Esophagus squamous epithelium (tissue), 4 donors: ENCODE measurements at regions not wholly inside any gene's neighbourhood (a gene's known extent, or its start where the extent isn't known, plus 50 kb on each side); places are given as distances from the start of the nearest gene placed in this dataset.

Experiments used
- POLR2A ChIP-seq, 4 donors: fragments of 450-650 bp; IDR thresholded peaks; one replicate each; pipeline ENCODE4 v1.6.1; 2017; ENCODE audit warnings: antibody characterized with exemption in 4 of 4, mild to moderate bottlenecking in 4 of 4, moderate library complexity in 3 of 4
- TF ChIP-seq, protein P1 (sequence below), 6 experiments: fragments of 450-650 bp in 4 of 6; fragments of 200-600 bp in 2 of 6; sonication (generic) in 2 of 6; IDR thresholded peaks; one replicate each; pipeline ENCODE4 v1.5.1; 2016 to 2019; ENCODE audit warnings: antibody characterized with exemption in 6 of 6, mild to moderate bottlenecking in 4 of 6, moderate library complexity in 4 of 6

DNA sequence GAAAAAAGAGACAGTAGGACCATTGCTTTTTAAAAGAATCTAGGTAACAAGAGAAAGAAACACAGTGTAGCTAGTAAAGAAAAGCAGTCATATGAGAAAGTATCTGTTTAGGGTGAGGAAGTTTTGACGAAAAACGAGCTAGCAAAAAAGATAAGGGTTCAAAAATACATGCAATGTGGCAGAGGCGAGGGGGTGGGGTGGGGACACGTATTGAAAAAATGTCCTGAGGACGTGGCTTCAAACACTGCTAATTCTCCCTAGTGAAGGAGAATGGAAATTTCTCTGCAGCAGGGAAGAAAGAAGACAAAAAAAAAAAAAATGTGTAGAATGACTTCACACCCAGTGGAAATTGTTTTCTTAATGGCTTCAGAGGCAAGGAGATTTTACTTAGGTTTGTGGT is 856.4 kb upstream of the INTU start:
- TF ChIP-seq, protein P1, sequence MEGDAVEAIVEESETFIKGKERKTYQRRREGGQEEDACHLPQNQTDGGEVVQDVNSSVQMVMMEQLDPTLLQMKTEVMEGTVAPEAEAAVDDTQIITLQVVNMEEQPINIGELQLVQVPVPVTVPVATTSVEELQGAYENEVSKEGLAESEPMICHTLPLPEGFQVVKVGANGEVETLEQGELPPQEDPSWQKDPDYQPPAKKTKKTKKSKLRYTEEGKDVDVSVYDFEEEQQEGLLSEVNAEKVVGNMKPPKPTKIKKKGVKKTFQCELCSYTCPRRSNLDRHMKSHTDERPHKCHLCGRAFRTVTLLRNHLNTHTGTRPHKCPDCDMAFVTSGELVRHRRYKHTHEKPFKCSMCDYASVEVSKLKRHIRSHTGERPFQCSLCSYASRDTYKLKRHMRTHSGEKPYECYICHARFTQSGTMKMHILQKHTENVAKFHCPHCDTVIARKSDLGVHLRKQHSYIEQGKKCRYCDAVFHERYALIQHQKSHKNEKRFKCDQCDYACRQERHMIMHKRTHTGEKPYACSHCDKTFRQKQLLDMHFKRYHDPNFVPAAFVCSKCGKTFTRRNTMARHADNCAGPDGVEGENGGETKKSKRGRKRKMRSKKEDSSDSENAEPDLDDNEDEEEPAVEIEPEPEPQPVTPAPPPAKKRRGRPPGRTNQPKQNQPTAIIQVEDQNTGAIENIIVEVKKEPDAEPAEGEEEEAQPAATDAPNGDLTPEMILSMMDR (IDR thresholded peaks at IDR 0.05): no peak
- TF ChIP-seq POLR2A (IDR thresholded peaks at IDR 0.05): no peak
